Astrocyte (in vitro differentiated cells and primary cell): ENCODE measurements at regions not wholly inside any gene's neighbourhood (a gene's known extent, or its start where the extent isn't known, plus 50 kb on each side); places are given as distances from the start of the nearest gene placed in this dataset.

Source experiments
- DNase-seq: peaks from one replicate; pipeline ENCODE4 v3.0.0-alpha.2; 2010; ENCODE audit warnings: low read depth
- FAIRE-seq: peaks from 2 replicates; lab custom pipeline; 2011; peaks lifted over from hg19 to GRCh38; lab: Jason Lieb, UNC
- H2AFZ ChIP-seq: 2 replicates; pipeline ENCODE4 v1.6.0; 2012; ENCODE audit warnings: low read depth, low read length, inconsistent platforms
- H3K27ac ChIP-seq: 2 replicates; pipeline ENCODE4 v1.5.1; 2011; ENCODE audit warnings: low read depth, low read length, inconsistent platforms
- H3K27me3 ChIP-seq: 2 replicates; pipeline ENCODE4 v1.6.0; 2011; ENCODE audit warnings: low read length, inconsistent platforms; ENCODE audit not compliant: insufficient read depth
- H3K36me3 ChIP-seq: 2 replicates; pipeline ENCODE4 v1.5.1; 2011; ENCODE audit warnings: low read length, inconsistent platforms; ENCODE audit not compliant: insufficient read depth
- H3K4me1 ChIP-seq: 2 replicates; pipeline ENCODE4 v1.5.1; 2011; ENCODE audit warnings: low read length, inconsistent platforms; ENCODE audit not compliant: insufficient read depth
- H3K4me2 ChIP-seq: 2 replicates; pipeline ENCODE4 v1.6.0; 2012; ENCODE audit warnings: low read length, inconsistent platforms
- H3K4me3 ChIP-seq: 2 replicates; pipeline ENCODE4 v1.5.1; 2011; ENCODE audit warnings: low read depth, mild to moderate bottlenecking, low read length, inconsistent platforms; ENCODE audit not compliant: insufficient read depth
- H3K79me2 ChIP-seq: 2 replicates; pipeline ENCODE4 v1.6.0; 2012; ENCODE audit warnings: mild to moderate bottlenecking, low read length, inconsistent platforms; ENCODE audit not compliant: insufficient read depth
- H3K9ac ChIP-seq: 2 replicates; pipeline ENCODE4 v1.6.0; 2012; ENCODE audit warnings: mild to moderate bottlenecking, low read length, inconsistent platforms
- H3K9me3 ChIP-seq: 2 replicates; pipeline ENCODE4 v1.5.1; 2012; ENCODE audit warnings: low read depth, mild to moderate bottlenecking, low read length, inconsistent platforms; ENCODE audit not compliant: insufficient read depth
- H4K20me1 ChIP-seq: 2 replicates; pipeline ENCODE4 v1.6.0; 2012; ENCODE audit warnings: low read length, inconsistent platforms; ENCODE audit not compliant: insufficient read depth
- H3K27ac Mint-ChIP-seq: one replicate; pipeline ENCODE4 v1.8.0; 2021; ENCODE audit warnings: mild to moderate bottlenecking, mixed read lengths; ENCODE audit not compliant: unreplicated experiment
- H3K27me3 Mint-ChIP-seq: one replicate; pipeline ENCODE4 v1.8.0; 2021; ENCODE audit warnings: low read depth, mixed read lengths; ENCODE audit not compliant: unreplicated experiment
- H3K36me3 Mint-ChIP-seq: one replicate; pipeline ENCODE4 v1.8.0; 2021; ENCODE audit warnings: low read depth, mixed read lengths; ENCODE audit not compliant: unreplicated experiment
- H3K4me1 Mint-ChIP-seq: one replicate; pipeline ENCODE4 v1.8.0; 2021; ENCODE audit warnings: low read depth, mixed read lengths; ENCODE audit not compliant: unreplicated experiment
- H3K4me3 Mint-ChIP-seq: one replicate; pipeline ENCODE4 v1.8.0; 2021; ENCODE audit warnings: mild to moderate bottlenecking, moderate library complexity, mixed read lengths; ENCODE audit not compliant: unreplicated experiment
- H3K9me3 Mint-ChIP-seq: one replicate; pipeline ENCODE4 v1.8.0; 2021; ENCODE audit warnings: mild to moderate bottlenecking, mixed read lengths; ENCODE audit not compliant: unreplicated experiment
- CTCF ChIP-seq: IDR thresholded peaks from 2 replicates; pipeline ENCODE4 v1.5.1; 2011; ENCODE audit warnings: low read depth, mild to moderate bottlenecking, inconsistent platforms, low read length, moderate library complexity; ENCODE audit not compliant: insufficient read depth
- EZH2 ChIP-seq: IDR thresholded peaks from 2 replicates; pipeline ENCODE4 v1.6.1; 2012; ENCODE audit warnings: mild to moderate bottlenecking, low read length, inconsistent platforms; ENCODE audit not compliant: insufficient read depth

DNA sequence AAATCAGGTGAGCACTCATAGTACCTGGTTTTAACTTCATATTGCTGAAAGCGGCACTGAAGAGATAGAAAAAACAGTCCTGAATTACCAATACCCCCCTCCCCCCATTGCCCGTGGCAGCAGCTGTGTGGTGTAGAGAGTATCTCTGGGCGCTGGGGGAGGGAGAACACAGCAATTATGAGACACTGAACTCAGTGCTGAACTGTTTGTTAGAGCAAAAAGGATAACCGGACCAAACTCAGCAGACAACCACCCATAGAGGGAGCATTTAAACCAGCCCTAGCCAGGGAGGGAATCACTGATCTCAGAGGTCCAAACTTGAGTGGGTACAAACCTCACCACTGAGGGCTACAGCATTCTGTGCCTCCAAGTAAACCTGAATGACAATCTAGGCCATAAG is 457.4 kb upstream of the TEX13C start:
- no peak overlapping the region for H3K27ac Mint-ChIP-seq
- no peaks in the 10 kb centered on the region for H3K79me2 ChIP-seq
- H3K9me3 ChIP-seq: no peaks in the 10 kb centered on the region
- H3K4me2 ChIP-seq: no peak overlapping the region
- no peak overlapping the region for H3K27ac ChIP-seq
- no peak for DNase-seq
- no peak overlapping the region for H3K4me3 ChIP-seq
- H3K4me1 ChIP-seq: no peaks in the 10 kb centered on the region
- no peak overlapping the region for H3K9ac ChIP-seq
- H3K4me3 Mint-ChIP-seq: no peak overlapping the region
- H3K36me3 ChIP-seq: no peaks in the 10 kb centered on the region
- no peaks in the 10 kb centered on the region for H4K20me1 ChIP-seq
- H3K9me3 Mint-ChIP-seq: no peaks in the 10 kb centered on the region
- no peaks in the 10 kb centered on the region for H3K27me3 ChIP-seq
- no peak overlapping the region for H2AFZ ChIP-seq
- no peak for FAIRE-seq
- H3K27me3 Mint-ChIP-seq: peaks cover 1% of the 10 kb centered on the region
- H3K36me3 Mint-ChIP-seq: no peaks in the 10 kb centered on the region
- H3K4me1 Mint-ChIP-seq: no peaks in the 10 kb centered on the region
- no peak for TF ChIP-seq CTCF
- TF ChIP-seq EZH2: no peak

DNA sequence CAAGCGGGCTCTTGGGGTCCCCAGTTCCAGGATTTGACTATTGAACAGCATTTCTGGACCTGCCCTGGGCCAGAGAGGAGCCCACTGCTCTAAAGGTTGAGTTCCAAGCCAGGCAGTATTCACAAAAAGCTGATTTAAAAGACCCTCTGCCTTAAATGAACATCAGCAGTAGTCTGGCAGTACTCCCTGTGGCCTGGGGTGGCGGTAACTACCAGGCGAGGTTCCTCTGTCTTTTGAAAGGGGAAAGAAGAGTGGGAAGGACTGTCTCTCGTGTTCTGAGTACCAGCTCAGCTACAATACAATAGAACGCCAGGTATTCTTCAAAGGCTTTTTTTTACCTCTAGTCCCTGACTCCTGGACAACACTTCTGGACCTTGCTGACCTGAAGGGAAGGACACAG is 456.4 kb upstream of the TEX13C start:
- H3K79me2 ChIP-seq: no peaks in the 10 kb centered on the region
- no peaks in the 10 kb centered on the region for H4K20me1 ChIP-seq
- no peaks in the 10 kb centered on the region for H3K4me1 Mint-ChIP-seq
- DNase-seq: no peak
- peaks cover 1% of the 10 kb centered on the region for H3K27me3 Mint-ChIP-seq
- H3K4me2 ChIP-seq: no peak overlapping the region
- H3K27me3 ChIP-seq: no peaks in the 10 kb centered on the region
- H3K4me1 ChIP-seq: no peaks in the 10 kb centered on the region
- no peak overlapping the region for H2AFZ ChIP-seq
- peaks cover 6% of the 10 kb centered on the region for H3K9me3 Mint-ChIP-seq
- H3K36me3 Mint-ChIP-seq: no peaks in the 10 kb centered on the region
- H3K9ac ChIP-seq: no peak overlapping the region
- no peaks in the 10 kb centered on the region for H3K9me3 ChIP-seq
- H3K4me3 Mint-ChIP-seq: no peak overlapping the region
- H3K27ac ChIP-seq: no peak overlapping the region
- H3K27ac Mint-ChIP-seq: no peak overlapping the region
- FAIRE-seq: no peak
- H3K36me3 ChIP-seq: no peaks in the 10 kb centered on the region
- H3K4me3 ChIP-seq: no peak overlapping the region
- TF ChIP-seq EZH2: no peak
- TF ChIP-seq CTCF: no peak

GRCh38 chrX:124887572-124887971 is 432.1 kb upstream of the TEX13C start:
- Mint-ChIP-seq H3K4me3 (no peak overlapping the region), H3K27me3 (no peaks in the 10 kb centered on the region), H3K4me1 (no peaks in the 10 kb centered on the region), H3K9me3 (no peaks in the 10 kb centered on the region), H3K27ac (no peak overlapping the region), H3K36me3 (no peaks in the 10 kb centered on the region)
- no peaks in the 10 kb centered on the region for H3K79me2 ChIP-seq
- peak; percentile 74 for FAIRE-seq
- H3K4me2 ChIP-seq: no peak overlapping the region
- no peaks in the 10 kb centered on the region for H3K36me3 ChIP-seq
- no peaks in the 10 kb centered on the region for H3K27me3 ChIP-seq
- no peaks in the 10 kb centered on the region for H3K4me1 ChIP-seq
- no peaks in the 10 kb centered on the region for H4K20me1 ChIP-seq
- no peak overlapping the region for H3K9ac ChIP-seq
- H3K9me3 ChIP-seq: no peaks in the 10 kb centered on the region
- H2AFZ ChIP-seq: no peak overlapping the region
- H3K27ac ChIP-seq: no peak overlapping the region
- DNase-seq: no peak
- no peak overlapping the region for H3K4me3 ChIP-seq
- TF ChIP-seq EZH2 (no peak), CTCF (no peak)
